ENCODE measurements at regions not wholly inside any gene's neighbourhood (a gene's known extent, or its start where the extent isn't known, plus 50 kb on each side); places are given as distances from the start of the nearest gene placed in this dataset.

DNA sequence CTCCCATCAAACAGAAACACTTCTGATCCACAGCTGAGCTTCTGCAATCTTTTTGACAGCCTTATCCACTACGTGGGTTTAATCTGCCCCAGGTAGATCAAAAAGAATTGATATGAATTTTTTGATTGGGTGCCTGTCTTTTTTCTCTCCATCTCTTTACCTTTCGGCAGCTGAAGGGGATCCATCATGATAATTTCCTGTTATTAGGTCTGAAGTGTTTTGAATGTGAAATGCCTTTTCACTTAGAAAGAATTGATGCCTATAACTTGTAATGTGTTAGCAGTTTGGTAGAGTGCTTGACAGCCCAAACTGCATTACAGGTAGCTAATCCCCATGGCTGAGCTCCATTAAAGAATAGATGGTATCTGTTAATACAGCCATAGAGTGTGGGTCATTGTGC, 745.4 kb downstream of the TLR4 start:
- Mint-ChIP-seq H3K4me3 (ENCODE audit: unreplicated experiment) (no peak overlapping the region), H3K9me3 (ENCODE audit: unreplicated experiment) (no peaks in the 10 kb centered on the region), H3K27me3 (ENCODE audit: insufficient read depth, unreplicated experiment) (no peaks in the 10 kb centered on the region), H3K36me3 (ENCODE audit: insufficient read depth, unreplicated experiment) (no peaks in the 10 kb centered on the region), H3K4me1 (ENCODE audit: low read depth, unreplicated experiment) (no peaks in the 10 kb centered on the region), H3K27ac (ENCODE audit: unreplicated experiment) (no peak overlapping the region)
- POLR2A ChIA-PET, result no interaction called here
- no TSS peak for BruUV-seq (replicated peaks)
- no peaks in the 10 kb centered on the region for H3K4me1 ChIP-seq
- no peaks in the 10 kb centered on the region for H3K9me3 ChIP-seq
- no peaks in the 10 kb centered on the region for H3K27me3 ChIP-seq (replicated peaks; ENCODE audit: control insufficient read depth, insufficient read depth, low read length)
- no peak for TF ChIP-seq CTCF (IDR thresholded peaks at IDR 0.05; ENCODE audit: insufficient read depth in 1 of 2, low read depth in 1 of 2, low read length in 1 of 2, severe bottlenecking in 1 of 2, unreplicated experiment in 1 of 2)
- DNase-seq, result no peak
- intact Hi-C loops (cut with micrococcal nuclease; ENCODE audit: unreplicated experiment), result no loop called here
- no peak overlapping the region for H3K4me3 ChIP-seq (ENCODE audit: low read depth, low read length)
- H3K36me3 ChIP-seq (ENCODE audit: control insufficient read depth, insufficient read depth, low read length), result no peaks in the 10 kb centered on the region
- CTCF ChIA-PET, result no interaction called here

GRCh38 chr9:118455259-118455658, 751.1 kb downstream of the TLR4 start:
- Histone ChIP-seq H3K9me3 (no peaks in the 10 kb centered on the region), H3K4me1 (no peaks in the 10 kb centered on the region), H3K4me3 (ENCODE audit: low read depth, low read length) (no peak overlapping the region), H3K36me3 (ENCODE audit: control insufficient read depth, insufficient read depth, low read length) (no peaks in the 10 kb centered on the region), H3K27me3 (replicated peaks; ENCODE audit: control insufficient read depth, insufficient read depth, low read length) (no peaks in the 10 kb centered on the region)
- Mint-ChIP-seq H3K27me3 (ENCODE audit: insufficient read depth, unreplicated experiment) (no peaks in the 10 kb centered on the region), H3K9me3 (ENCODE audit: unreplicated experiment) (no peaks in the 10 kb centered on the region), H3K4me3 (ENCODE audit: unreplicated experiment) (no peak overlapping the region), H3K36me3 (ENCODE audit: insufficient read depth, unreplicated experiment) (no peaks in the 10 kb centered on the region), H3K27ac (ENCODE audit: unreplicated experiment) (no peak overlapping the region), H3K4me1 (ENCODE audit: low read depth, unreplicated experiment) (no peaks in the 10 kb centered on the region)
- BruUV-seq (replicated peaks), result no TSS peak
- ChIA-PET CTCF (no interaction called here), POLR2A (no interaction called here)
- intact Hi-C loops (cut with micrococcal nuclease; ENCODE audit: unreplicated experiment), result no loop called here
- no peak for DNase-seq
- no peak for TF ChIP-seq CTCF (IDR thresholded peaks at IDR 0.05; ENCODE audit: insufficient read depth in 1 of 2, low read depth in 1 of 2, low read length in 1 of 2, severe bottlenecking in 1 of 2, unreplicated experiment in 1 of 2)

DNA sequence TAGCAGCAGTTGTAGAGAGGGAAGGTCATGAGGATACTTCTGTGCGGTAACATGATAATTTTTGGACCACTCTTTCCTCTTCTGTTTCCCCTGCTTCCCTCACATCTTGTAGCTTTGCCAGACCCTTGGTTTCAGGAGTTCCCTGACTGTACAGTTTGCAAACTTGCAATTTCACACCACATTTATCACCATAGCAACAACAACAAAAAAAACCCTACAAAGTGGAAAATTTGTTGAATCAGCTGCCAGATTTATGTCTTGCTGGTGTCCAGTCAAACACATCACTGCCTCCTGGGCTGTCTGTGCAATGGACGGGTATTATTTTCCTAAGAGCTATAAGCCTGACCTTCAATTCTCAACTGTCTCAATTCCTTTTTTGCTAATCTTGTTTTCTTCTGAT, 751.6 kb downstream of the TLR4 start:
- BruUV-seq (replicated peaks), result no TSS peak
- no peaks in the 10 kb centered on the region for H3K36me3 ChIP-seq (ENCODE audit: control insufficient read depth, insufficient read depth, low read length)
- DNase-seq, result no peak
- POLR2A ChIA-PET, result no interaction called here
- no peaks in the 10 kb centered on the region for H3K9me3 ChIP-seq
- H3K4me1 ChIP-seq, result no peaks in the 10 kb centered on the region
- Mint-ChIP-seq H3K4me3 (ENCODE audit: unreplicated experiment) (no peak overlapping the region), H3K4me1 (ENCODE audit: low read depth, unreplicated experiment) (no peaks in the 10 kb centered on the region), H3K27ac (ENCODE audit: unreplicated experiment) (no peak overlapping the region), H3K27me3 (ENCODE audit: insufficient read depth, unreplicated experiment) (no peaks in the 10 kb centered on the region), H3K36me3 (ENCODE audit: insufficient read depth, unreplicated experiment) (no peaks in the 10 kb centered on the region), H3K9me3 (ENCODE audit: unreplicated experiment) (no peaks in the 10 kb centered on the region)
- no peak for TF ChIP-seq CTCF (IDR thresholded peaks at IDR 0.05; ENCODE audit: insufficient read depth in 1 of 2, low read depth in 1 of 2, low read length in 1 of 2, severe bottlenecking in 1 of 2, unreplicated experiment in 1 of 2)
- H3K27me3 ChIP-seq (replicated peaks; ENCODE audit: control insufficient read depth, insufficient read depth, low read length), result no peaks in the 10 kb centered on the region
- CTCF ChIA-PET, result no interaction called here
- H3K4me3 ChIP-seq (ENCODE audit: low read depth, low read length), result no peak overlapping the region
- intact Hi-C loops (cut with micrococcal nuclease; ENCODE audit: unreplicated experiment), result no loop called here

All from Caco-2 (cell line).